H1 (cell line): ENCODE measurements at regions not wholly inside any gene's neighbourhood (a gene's known extent, or its start where the extent isn't known, plus 50 kb on each side); places are given as distances from the start of the nearest gene placed in this dataset.

Experiments used
- CTCF ChIA-PET: fragments of 300-600 bp; sonication (Branson Sonifier 250); formaldehyde crosslinking; loops from one replicate; lab custom pipeline; 2021; ENCODE audit not compliant: partially characterized antibody; lab: Charles Lee
- POLR2A ChIA-PET: fragments of 300-600 bp; sonication (Branson Sonifier 250); formaldehyde crosslinking; loops from one replicate; lab custom pipeline; 2021; ENCODE audit warnings: inconsistent platforms; ENCODE audit not compliant: partially characterized antibody; lab: Charles Lee
- DNase-seq, 2 experiments: peaks; one replicate each; pipeline versions ENCODE4 v3.0.0 to v3.0.0-alpha.2; 2010 to 2022; ENCODE audit warnings: low spot score in 2 of 2, low read depth in 1 of 2, mixed read lengths in 1 of 2
- FAIRE-seq: peaks from 2 replicates; lab custom pipeline; 2011; peaks lifted over from hg19 to GRCh38; lab: Jason Lieb, UNC
- H2AFZ ChIP-seq: 2 replicates; pipeline ENCODE4 v1.8.1; 2012; ENCODE audit warnings: low read length, inconsistent platforms
- H2AK5ac ChIP-seq: 2 replicates; pipeline ENCODE4 v1.6.1; 2013; ENCODE audit warnings: low read depth, low read length
- H2BK120ac ChIP-seq: replicated peaks from 2 replicates; pipeline ENCODE3; 2013; ENCODE audit warnings: low read depth, low read length, inconsistent platforms
- H2BK12ac ChIP-seq: 2 replicates; pipeline ENCODE4 v1.6.1; 2013; ENCODE audit warnings: low read depth, low read length
- H2BK15ac ChIP-seq: 2 replicates; pipeline ENCODE4 v1.6.1; 2013; ENCODE audit warnings: low read length
- H2BK20ac ChIP-seq: 2 replicates; pipeline ENCODE4 v1.6.1; 2013; ENCODE audit warnings: low read length
- H2BK5ac ChIP-seq: 2 replicates; pipeline ENCODE4 v1.6.1; 2013; ENCODE audit warnings: low read depth, low read length
- H3K14ac ChIP-seq: 2 replicates; pipeline ENCODE4 v1.6.1; 2013; ENCODE audit warnings: inconsistent platforms; ENCODE audit not compliant: insufficient read length
- H3K18ac ChIP-seq: 2 replicates; pipeline ENCODE4 v1.6.1; 2013; ENCODE audit warnings: low read length; ENCODE audit errors: extremely low read depth
- H3K23ac ChIP-seq: 2 replicates; pipeline ENCODE4 v1.6.1; 2013; ENCODE audit warnings: inconsistent platforms; ENCODE audit not compliant: insufficient read length
- H3K23me2 ChIP-seq: 2 replicates; pipeline ENCODE4 v1.6.1; 2013; ENCODE audit warnings: low read depth, low read length
- H3K27ac ChIP-seq: 2 replicates; pipeline ENCODE4 v1.6.1; 2011; ENCODE audit warnings: low read depth, low read length, inconsistent platforms
- H3K27me3 ChIP-seq, 4 experiments: replicated peaks in 1 of 4; 1 replicate in 1 of 4; 2 replicates in 3 of 4; pipeline versions ENCODE4 v1.6.1 to v1.8.1; 2011 to 2013; ENCODE audit warnings: low read length in 3 of 4, mild to moderate bottlenecking in 3 of 4, inconsistent platforms in 2 of 4, mixed read lengths in 2 of 4, moderate library complexity in 1 of 4; ENCODE audit not compliant: control insufficient read depth in 3 of 4, insufficient read depth in 3 of 4; ENCODE audit errors: extremely low read depth in 1 of 4
- H3K36me3 ChIP-seq, 4 experiments: 2 replicates each; pipeline versions ENCODE4 v1.6.1 to v1.8.1; 2011 to 2013; ENCODE audit warnings: mild to moderate bottlenecking in 4 of 4, low read length in 3 of 4, moderate library complexity in 2 of 4, control low read depth in 1 of 4, inconsistent platforms in 1 of 4; ENCODE audit not compliant: insufficient read depth in 4 of 4, control insufficient read depth in 2 of 4
- H3K4ac ChIP-seq: replicated peaks from 2 replicates; pipeline ENCODE3; 2013; ENCODE audit warnings: low read length, low read depth, mixed read lengths, inconsistent platforms; ENCODE audit not compliant: insufficient read length
- H3K4me1 ChIP-seq, 4 experiments: replicated peaks in 1 of 4; 1 replicate in 1 of 4; 2 replicates in 3 of 4; pipeline versions ENCODE4 v1.6.1 to v1.8.1; 2011 to 2013; ENCODE audit warnings: low read length in 3 of 4, inconsistent platforms in 2 of 4, mixed read lengths in 1 of 4; ENCODE audit not compliant: insufficient read depth in 4 of 4, control insufficient read depth in 3 of 4
- H3K4me2 ChIP-seq, 2 experiments: 2 replicates each; pipeline versions ENCODE4 v1.6.1 to v1.8.1; 2011 to 2013; ENCODE audit warnings: low read depth in 2 of 2, low read length in 2 of 2, control low read depth in 1 of 2, inconsistent platforms in 1 of 2, mild to moderate bottlenecking in 1 of 2; ENCODE audit not compliant: insufficient read depth in 1 of 2
- H3K4me3 ChIP-seq, 4 experiments: fragments of 200-600, 300-600 bp in 1 of 4; sonication (generic), shearing (Covaris generic), sonication (Bioruptor Twin) in 1 of 4; 2 replicates each; pipeline versions ENCODE4 v1.5.1 to v1.8.1; 2011 to 2016; ENCODE audit warnings: low read length in 4 of 4, low read depth in 3 of 4, control low read depth in 2 of 4, inconsistent platforms in 2 of 4, mild to moderate bottlenecking in 2 of 4, mixed read lengths in 1 of 4, moderate library complexity in 1 of 4; ENCODE audit not compliant: insufficient read depth in 2 of 4; ENCODE audit errors: extremely low read depth in 1 of 4
- H3K56ac ChIP-seq: replicated peaks from 2 replicates; pipeline ENCODE3; 2013; ENCODE audit warnings: low read depth, mild to moderate bottlenecking, mixed read lengths, low read length, inconsistent platforms; ENCODE audit not compliant: insufficient read length
- H3K79me1 ChIP-seq: 2 replicates; pipeline ENCODE4 v1.6.1; 2013; ENCODE audit warnings: low read depth, low read length, control low read depth
- H3K79me2 ChIP-seq, 2 experiments: 2 replicates each; pipeline versions ENCODE4 v1.6.1 to v1.8.1; 2012 to 2013; ENCODE audit warnings: low read length in 2 of 2, mild to moderate bottlenecking in 2 of 2, inconsistent platforms in 1 of 2; ENCODE audit not compliant: insufficient read depth in 2 of 2, control insufficient read depth in 1 of 2
- H3K9ac ChIP-seq, 4 experiments: replicated peaks in 1 of 4; 1 replicate in 1 of 4; 2 replicates in 3 of 4; pipeline versions ENCODE4 v1.6.1 to v1.8.1; 2011 to 2013; ENCODE audit warnings: low read depth in 3 of 4, low read length in 3 of 4, control low read depth in 2 of 4, mild to moderate bottlenecking in 2 of 4, moderate library complexity in 2 of 4, inconsistent platforms in 1 of 4; ENCODE audit errors: extremely low read depth in 1 of 4
- H3K9me3 ChIP-seq, 2 experiments: 2 replicates each; pipeline versions ENCODE4 v1.6.1 to v1.8.1; 2012 to 2013; ENCODE audit warnings: mild to moderate bottlenecking in 2 of 2, moderate library complexity in 2 of 2, control low read depth in 1 of 2, inconsistent platforms in 1 of 2, low read depth in 1 of 2, low read length in 1 of 2, mixed read lengths in 1 of 2; ENCODE audit not compliant: insufficient read depth in 2 of 2
- H4K20me1 ChIP-seq, 2 experiments: replicated peaks in 1 of 2; 2 replicates each; pipeline versions ENCODE3 to v1.8.1; 2011 to 2013; ENCODE audit warnings: inconsistent platforms in 2 of 2, low read length in 2 of 2, mild to moderate bottlenecking in 1 of 2; ENCODE audit not compliant: insufficient read depth in 2 of 2, control insufficient read depth in 1 of 2
- H4K5ac ChIP-seq: 2 replicates; pipeline ENCODE4 v1.6.1; 2013; ENCODE audit warnings: low read length, low read depth, mixed read lengths, inconsistent platforms; ENCODE audit not compliant: insufficient read length
- H4K8ac ChIP-seq: 2 replicates; pipeline ENCODE4 v1.8.0; 2013; ENCODE audit warnings: mild to moderate bottlenecking, moderate library complexity, low read length, inconsistent platforms; ENCODE audit not compliant: insufficient read depth; ENCODE audit errors: extremely low read depth
- H4K91ac ChIP-seq: replicated peaks from 2 replicates; pipeline ENCODE3; 2013; ENCODE audit warnings: low read length, mixed read lengths, inconsistent platforms; ENCODE audit not compliant: insufficient read length
- CBX8 ChIP-seq: fragments of 300-800, 300-1000 bp; sonication (generic); IDR thresholded peaks from 2 replicates; pipeline ENCODE4 v1.7.1; 2016; ENCODE audit warnings: low read depth, low read length, borderline replicate concordance
- GTF2F1 ChIP-seq: IDR thresholded peaks from 2 replicates; pipeline ENCODE4 v1.6.1; 2012; ENCODE audit warnings: low read depth, low read length, improper control_type of control experiment, borderline replicate concordance
- RXRA ChIP-seq: IDR thresholded peaks from 2 replicates; pipeline ENCODE4 v1.6.1; 2011; ENCODE audit warnings: low read depth, mild to moderate bottlenecking, low read length, moderate library complexity; ENCODE audit not compliant: insufficient read depth
- SP2 ChIP-seq: IDR thresholded peaks from 2 replicates; pipeline ENCODE4 v1.6.1; 2012; ENCODE audit warnings: mild to moderate bottlenecking, low read length, inconsistent platforms
- TAF7 ChIP-seq: optimal IDR thresholded peaks from 2 replicates; pipeline ENCODE3; 2011; ENCODE audit warnings: low read depth, mild to moderate bottlenecking, inconsistent platforms, low read length, moderate library complexity, borderline replicate concordance
- YY1 ChIP-seq: IDR thresholded peaks from 2 replicates; pipeline ENCODE4 v1.6.1; 2011; ENCODE audit warnings: low read depth, mild to moderate bottlenecking, low read length
- ZNF274 ChIP-seq: IDR thresholded peaks from 2 replicates; pipeline ENCODE4 v1.7.0; 2012; ENCODE audit warnings: low read length, borderline replicate concordance; ENCODE audit errors: extremely low read depth
- WGBS, 2 experiments: shearing (Covaris generic) in 1 of 2; methylation state at CpG; one replicate each; pipeline versions ENCODE4 v1.1.6 to v1.1.7; 2013 to 2015; ENCODE audit warnings: low lambda C conversion rate in 2 of 2, mixed read lengths in 2 of 2, inconsistent platforms in 1 of 2, low coverage in 1 of 2, missing lambda C conversion rate in 1 of 2; ENCODE audit not compliant: insufficient replicate concordance in 2 of 2, insufficient coverage in 1 of 2, insufficient read length in 1 of 2; ENCODE audit errors: extremely low coverage in 1 of 2, missing lambda C conversion rate in 1 of 2; 5-methylcytosine and 5-hydroxymethylcytosine counted together
- TF ChIP-seq, protein P1 (sequence below): IDR thresholded peaks from 2 replicates; pipeline ENCODE4 v1.6.1; 2012; ENCODE audit warnings: inconsistent platforms

DNA sequence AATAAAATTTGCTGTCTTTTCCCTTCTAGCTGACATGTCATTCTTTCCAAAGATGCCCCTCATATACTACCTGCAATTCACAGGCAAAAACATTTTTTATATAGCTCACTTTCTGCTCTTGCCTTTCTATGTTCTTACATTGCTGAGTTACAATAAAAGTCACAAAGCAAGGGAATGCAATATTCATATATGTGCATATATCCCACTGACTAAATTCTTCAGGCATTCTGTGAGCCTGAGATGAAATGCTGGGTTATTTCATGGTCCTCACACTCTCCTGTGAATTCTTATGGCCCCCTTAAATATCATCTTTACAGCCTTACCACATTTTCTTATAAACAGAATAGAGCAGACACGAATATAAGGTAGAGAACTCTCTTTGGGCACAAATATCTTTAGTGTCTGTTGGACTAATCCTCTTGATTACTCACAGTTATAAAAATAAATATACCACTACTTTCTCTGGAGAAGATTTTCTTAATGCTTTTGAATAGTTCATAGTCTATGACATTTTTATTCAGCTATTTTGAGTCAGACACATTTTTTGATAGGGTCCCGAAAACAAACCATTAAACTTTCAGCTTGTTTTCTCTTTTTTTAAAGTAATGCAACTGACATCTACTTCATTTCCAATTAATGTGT is 84.1 kb upstream of the H2AZ1 start:
- POLR2A ChIA-PET: no interaction called here
- FAIRE-seq: no peak
- H3K79me2 ChIP-seq: no peaks in the 10 kb centered on the region

More for the DNA sequence above, 84.1 kb upstream of the H2AZ1 start:
- Histone ChIP-seq H3K14ac (no peak overlapping the region), H3K4me1 (no peaks in the 10 kb centered on the region), H3K79me1 (no peaks in the 10 kb centered on the region), H2BK15ac (no peak overlapping the region), H4K91ac (no peak overlapping the region), H2BK20ac (no peak overlapping the region), H2BK120ac (no peak overlapping the region), H3K56ac (no peak overlapping the region), H2AK5ac (no peak overlapping the region), H4K20me1 (no peaks in the 10 kb centered on the region), H3K27me3 (no peaks in the 10 kb centered on the region), H3K23ac (no peak overlapping the region), H3K18ac (no peak overlapping the region), H3K4me3 (no peak overlapping the region), H3K9me3 (0 out of 4 replicates have a peak, but pooled peaks cover 0 to 3% of the 10 kb centered on the region in 2 experiments), H2BK5ac (no peak overlapping the region), H2BK12ac (no peak overlapping the region), H3K36me3 (no peaks in the 10 kb centered on the region), H4K5ac (no peak overlapping the region), H3K27ac (no peak overlapping the region), H3K9ac (no peak overlapping the region), H3K4ac (no peak overlapping the region), H3K23me2 (no peaks in the 10 kb centered on the region), H3K4me2 (no peak overlapping the region), H4K8ac (no peak overlapping the region), H2AFZ (no peak overlapping the region)
- TF ChIP-seq CBX8: no peak
- TF ChIP-seq RXRA: no peak
- no peak for TF ChIP-seq GTF2F1
- TF ChIP-seq, protein P1, sequence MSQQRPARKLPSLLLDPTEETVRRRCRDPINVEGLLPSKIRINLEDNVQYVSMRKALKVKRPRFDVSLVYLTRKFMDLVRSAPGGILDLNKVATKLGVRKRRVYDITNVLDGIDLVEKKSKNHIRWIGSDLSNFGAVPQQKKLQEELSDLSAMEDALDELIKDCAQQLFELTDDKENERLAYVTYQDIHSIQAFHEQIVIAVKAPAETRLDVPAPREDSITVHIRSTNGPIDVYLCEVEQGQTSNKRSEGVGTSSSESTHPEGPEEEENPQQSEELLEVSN: no peak
- TF ChIP-seq YY1: no peak
- TF ChIP-seq SP2: no peak
- TF ChIP-seq ZNF274: no peak
- TF ChIP-seq TAF7: no peak
- no peak for DNase-seq
- CTCF ChIA-PET: interaction anchor here (0.8 kb wide), 1 partner anchor 35 kb away, joined by 3 read pairs; no protein-coding TSS in a partner anchor
- WGBS, 2 experiments: 84% methylated on average over 2 of the region's 2 CpGs; no CpG with 5 or more reads in 1 of the 2 experiments
